Hepatocyte (in vitro differentiated cells): ENCODE measurements at regions not wholly inside any gene's neighbourhood (a gene's known extent, or its start where the extent isn't known, plus 50 kb on each side); places are given as distances from the start of the nearest gene placed in this dataset.

ENCODE experiments used
- DNase-seq: peaks from one replicate; pipeline ENCODE4 v3.0.0-alpha.2; 2016; ENCODE audit warnings: low spot score
- H2AFZ ChIP-seq: fragments of 200-600 bp; sonication (generic); 2 replicates; pipeline ENCODE4 v1.6.0; 2016; ENCODE audit warnings: antibody characterized with exemption, mild to moderate bottlenecking
- H3K27ac ChIP-seq: fragments of 200-600 bp; sonication (generic); 2 replicates; pipeline ENCODE4 v1.5.1; 2016; ENCODE audit warnings: mild to moderate bottlenecking
- H3K27me3 ChIP-seq: fragments of 200-600 bp; sonication (generic); 2 replicates; pipeline ENCODE4 v1.6.1; 2016
- H3K36me3 ChIP-seq: fragments of 200-600 bp; sonication (generic); replicated peaks from 2 replicates; pipeline ENCODE4 v1.5.1; 2016; ENCODE audit warnings: low read depth; ENCODE audit not compliant: insufficient read depth
- H3K4me1 ChIP-seq: fragments of 200-600 bp; sonication (generic); 2 replicates; pipeline ENCODE4 v1.5.1; 2016; ENCODE audit warnings: mild to moderate bottlenecking, moderate library complexity; ENCODE audit not compliant: insufficient read depth
- H3K4me2 ChIP-seq: fragments of 200-600 bp; sonication (generic); 2 replicates; pipeline ENCODE4 v1.6.0; 2016
- H3K4me3 ChIP-seq: fragments of 200-600 bp; sonication (generic); 2 replicates; pipeline ENCODE4 v1.5.1; 2016; ENCODE audit warnings: mild to moderate bottlenecking
- H3K79me2 ChIP-seq: fragments of 200-600 bp; sonication (generic); 2 replicates; pipeline ENCODE4 v1.6.0; 2017; ENCODE audit warnings: mild to moderate bottlenecking
- H3K9me2 ChIP-seq: fragments of 200-600 bp; sonication (generic); replicated peaks from 2 replicates; pipeline ENCODE4 v1.6.0; 2017; ENCODE audit warnings: mild to moderate bottlenecking; ENCODE audit not compliant: insufficient read depth
- H3K9me3 ChIP-seq: fragments of 200-600 bp; sonication (generic); 2 replicates; pipeline ENCODE4 v1.5.1; 2016; ENCODE audit warnings: low read depth, mild to moderate bottlenecking
- H4K20me1 ChIP-seq: fragments of 200-600 bp; sonication (generic); 2 replicates; pipeline ENCODE4 v1.6.0; 2016; ENCODE audit warnings: mild to moderate bottlenecking; ENCODE audit not compliant: insufficient read depth, poor library complexity, severe bottlenecking
- CTCF ChIP-seq: fragments of 200-600 bp; sonication (generic); IDR thresholded peaks from 2 replicates; pipeline ENCODE4 v1.5.1; 2016; ENCODE audit warnings: antibody characterized with exemption, mild to moderate bottlenecking; ENCODE audit not compliant: poor library complexity
- EZH2 ChIP-seq: fragments of 200-600 bp; sonication (generic); IDR thresholded peaks from 2 replicates; pipeline ENCODE4 v1.6.1; 2016; ENCODE audit warnings: antibody characterized with exemption, mild to moderate bottlenecking, borderline replicate concordance
- EZH2phosphoT487 ChIP-seq: fragments of 200-600 bp; sonication (generic); IDR thresholded peaks from one replicate; pipeline ENCODE4 v1.6.1; 2018; ENCODE audit warnings: antibody characterized with exemption, mild to moderate bottlenecking, low read depth, moderate library complexity; ENCODE audit not compliant: unreplicated experiment, severe bottlenecking
- WGBS: methylation state at CpG from one replicate; pipeline ENCODE4 v1.1.6; 2016; ENCODE audit warnings: low lambda C conversion rate; ENCODE audit errors: missing lambda C conversion rate; 5-methylcytosine and 5-hydroxymethylcytosine counted together

DNA sequence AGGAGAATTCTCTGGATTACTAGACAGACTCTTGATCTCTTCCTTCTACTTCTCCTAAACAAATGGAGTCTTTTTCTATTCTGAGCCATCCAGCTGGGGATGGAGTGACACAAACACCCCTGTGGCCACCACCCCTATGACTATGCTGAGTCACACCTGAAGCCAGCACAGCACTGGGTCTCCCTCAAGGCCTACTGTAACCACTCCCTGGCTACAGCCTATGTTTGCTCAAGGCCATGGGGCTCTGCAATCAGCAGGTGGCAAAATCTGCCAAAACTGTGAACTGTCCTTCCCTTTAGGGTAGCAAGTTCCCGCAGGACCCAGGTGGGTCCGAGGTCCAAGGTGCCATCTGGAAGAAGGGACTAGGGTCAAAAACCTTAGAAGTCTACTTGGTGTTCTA is 132.3 kb downstream of the TINAG start:
- Histone ChIP-seq H3K4me1 (no peaks in the 10 kb centered on the region), H4K20me1 (no peaks in the 10 kb centered on the region), H3K79me2 (no peaks in the 10 kb centered on the region), H3K36me3 (no peaks in the 10 kb centered on the region), H3K9me2 (no peaks in the 10 kb centered on the region), H3K4me2 (no peak overlapping the region), H3K9me3 (no peaks in the 10 kb centered on the region), H3K27ac (no peak overlapping the region), H3K4me3 (no peak overlapping the region), H2AFZ (no peak overlapping the region), H3K27me3 (no peaks in the 10 kb centered on the region)
- TF ChIP-seq CTCF (no peak), EZH2 (no peak), EZH2phosphoT487 (no peak)
- WGBS = 98% methylated on average over 2 of the region's 2 CpGs
- no peak for DNase-seq

DNA sequence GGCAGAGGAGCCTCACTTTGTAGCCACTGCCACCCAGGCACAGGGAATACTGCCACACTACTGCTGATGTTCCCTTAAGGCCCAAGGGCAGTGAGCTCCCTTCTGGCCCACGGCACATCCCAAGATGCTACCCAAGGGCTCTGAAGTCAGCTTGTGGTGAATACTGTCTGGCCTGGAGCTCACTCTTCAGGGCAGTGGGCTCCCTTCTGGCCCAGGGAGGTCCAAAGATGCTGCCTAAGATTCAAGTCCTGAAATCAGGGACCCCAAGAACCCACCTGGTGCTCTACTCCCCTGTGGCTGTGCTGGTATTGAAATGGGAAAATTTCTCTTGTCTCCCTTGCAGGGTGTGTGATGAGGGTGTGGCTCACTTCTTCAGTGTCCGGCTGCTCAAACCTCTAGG is 132.8 kb downstream of the TINAG start:
- no peak for DNase-seq
- H3K4me1 ChIP-seq = no peaks in the 10 kb centered on the region
- 93% methylated on average over 2 of the region's 2 CpGs for WGBS
- H3K27ac ChIP-seq = no peak overlapping the region
- H3K4me3 ChIP-seq = no peak overlapping the region
- H3K27me3 ChIP-seq = no peaks in the 10 kb centered on the region
- no peak overlapping the region for H2AFZ ChIP-seq
- H3K36me3 ChIP-seq = no peaks in the 10 kb centered on the region
- H3K9me3 ChIP-seq = no peaks in the 10 kb centered on the region
- H3K4me2 ChIP-seq = no peak overlapping the region
- H4K20me1 ChIP-seq = no peaks in the 10 kb centered on the region
- TF ChIP-seq EZH2 = no peak
- TF ChIP-seq EZH2phosphoT487 = no peak
- no peak for TF ChIP-seq CTCF
- no peaks in the 10 kb centered on the region for H3K9me2 ChIP-seq
- H3K79me2 ChIP-seq = no peaks in the 10 kb centered on the region

- no peaks in the 10 kb centered on the region for H3K9me2 ChIP-seq
- TF ChIP-seq EZH2 (no peak), CTCF (no peak), EZH2phosphoT487 (no peak)
- no peaks in the 10 kb centered on the region for H3K79me2 ChIP-seq
- H3K27me3 ChIP-seq = no peaks in the 10 kb centered on the region
- no peaks in the 10 kb centered on the region for H3K9me3 ChIP-seq
- H4K20me1 ChIP-seq = no peaks in the 10 kb centered on the region
- no peaks in the 10 kb centered on the region for H3K4me1 ChIP-seq
- no peak for DNase-seq
- H3K27ac ChIP-seq = no peak overlapping the region
- H3K36me3 ChIP-seq = no peaks in the 10 kb centered on the region
- H3K4me2 ChIP-seq = no peak overlapping the region
- no peak overlapping the region for H2AFZ ChIP-seq
- H3K4me3 ChIP-seq = no peak overlapping the region
- WGBS = 97% methylated on average over 7 of the region's 7 CpGs
Observed at GRCh38 chr6:54441687-54442248, 133.5 kb downstream of the TINAG start.

DNA sequence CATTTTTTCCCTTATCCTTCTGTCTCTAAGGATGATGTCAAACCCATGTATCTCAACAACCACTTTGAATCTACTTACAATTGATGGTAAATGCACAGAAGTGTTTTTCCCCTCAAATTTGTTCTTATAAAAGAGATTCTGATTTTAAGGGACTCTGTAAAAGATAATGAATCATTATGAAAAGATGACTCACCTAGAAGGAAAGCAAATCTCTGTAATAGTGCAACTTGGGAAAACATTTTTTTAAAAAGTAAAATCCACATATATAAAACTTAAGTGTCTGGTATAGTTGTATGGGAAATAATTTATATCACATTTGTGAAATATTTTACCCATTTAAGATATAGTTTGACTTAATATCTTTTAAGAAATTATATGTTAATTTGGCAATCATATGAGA is 137.0 kb downstream of the TINAG start:
- H3K4me1 ChIP-seq = no peaks in the 10 kb centered on the region
- no peak for TF ChIP-seq EZH2phosphoT487
- TF ChIP-seq EZH2 = no peak
- no peak for TF ChIP-seq CTCF

More for the DNA sequence above, 137.0 kb downstream of the TINAG start:
- H3K36me3 ChIP-seq = no peaks in the 10 kb centered on the region
- H3K9me2 ChIP-seq = no peaks in the 10 kb centered on the region
- no peak overlapping the region for H2AFZ ChIP-seq
- no peak for DNase-seq
- no peaks in the 10 kb centered on the region for H3K9me3 ChIP-seq
- no peaks in the 10 kb centered on the region for H4K20me1 ChIP-seq
- H3K4me3 ChIP-seq = no peak overlapping the region
- H3K79me2 ChIP-seq = no peaks in the 10 kb centered on the region
- H3K27me3 ChIP-seq = no peaks in the 10 kb centered on the region
- H3K4me2 ChIP-seq = no peak overlapping the region
- H3K27ac ChIP-seq = no peak overlapping the region
